HepG2 (cell line): ENCODE measurements at regions not wholly inside any gene's neighbourhood (a gene's known extent, or its start where the extent isn't known, plus 50 kb on each side); places are given as distances from the start of the nearest gene placed in this dataset.

ENCODE experiments used
- ATAC-seq: fragments of 200-7000 bp; cut with Tn5 transposase; 3 replicates; pipeline ENCODE4 v1.9.1; 2020; ENCODE audit warnings: mild to moderate bottlenecking, moderate library complexity
- BruUV-seq: library from RNA; stranded (reverse); fragments of 400-500 nt; replicated peaks from 2 replicates; lab custom pipeline; 2021; lab: Mats Ljungman, UMichigan
- CTCF ChIA-PET: fragments of 300-600 bp; formaldehyde crosslinking; extraction: SDS; loops from one replicate; lab custom pipeline; 2021; ENCODE audit warnings: low total read pairs, inconsistent platforms, low intra/inter-chr PET ratio; lab: Yijun Ruan, JAX
- POLR2A ChIA-PET: fragments of 350-600 bp; sonication (Branson Sonifier 250); formaldehyde crosslinking; loops from one replicate; lab custom pipeline; 2020; ENCODE audit warnings: antibody characterized with exemption, inconsistent platforms; lab: Yijun Ruan, JAX
- DNase-seq: peaks from one replicate; pipeline ENCODE4 v3.0.0-alpha.2; 2015; ENCODE audit warnings: low spot score
- FAIRE-seq: peaks from 3 replicates; lab custom pipeline; 2011; peaks lifted over from hg19 to GRCh38; lab: Jason Lieb, UNC
- H2AFZ ChIP-seq: one replicate; pipeline ENCODE4 v1.6.1; 2011; ENCODE audit warnings: low read length, inconsistent platforms
- H3K27ac ChIP-seq: fragments of 300-600 bp; 3 replicates; pipeline ENCODE4 v1.8.0; 2011; ENCODE audit warnings: mixed run types, mild to moderate bottlenecking, mixed read lengths, low read length, inconsistent platforms; ENCODE audit not compliant: insufficient read depth; ENCODE audit errors: extremely low read length
- H3K27me3 ChIP-seq, 2 experiments: fragments of 200-600 bp in 1 of 2; 2 replicates in 1 of 2; 3 replicates in 1 of 2; pipeline versions ENCODE4 v1.6.0 to v1.8.0; 2011; ENCODE audit warnings: low read length in 2 of 2, mild to moderate bottlenecking in 2 of 2, moderate library complexity in 2 of 2, inconsistent platforms in 1 of 2; ENCODE audit not compliant: insufficient read depth in 2 of 2, control insufficient read depth in 1 of 2
- H3K36me3 ChIP-seq, 2 experiments: fragments of 200-600 bp in 1 of 2; replicated peaks in 1 of 2; 2 replicates in 1 of 2; 3 replicates in 1 of 2; pipeline versions ENCODE4 v1.5.1 to v1.8.0; 2011; ENCODE audit warnings: low read length in 2 of 2, inconsistent platforms in 1 of 2; ENCODE audit not compliant: insufficient read depth in 2 of 2, control insufficient read depth in 1 of 2
- H3K4me1 ChIP-seq: 2 replicates; pipeline ENCODE4 v1.5.1; 2012; ENCODE audit warnings: low read length, inconsistent platforms; ENCODE audit not compliant: insufficient read depth
- H3K4me2 ChIP-seq: 2 replicates; pipeline ENCODE4 v1.6.0; 2011; ENCODE audit warnings: low read depth, low read length, inconsistent platforms
- H3K4me3 ChIP-seq, 3 experiments: fragments of 200-600 bp in 1 of 3; sonication (generic), shearing (Covaris generic) in 1 of 3; replicated peaks in 1 of 3; 2 replicates each; pipeline ENCODE4 v1.5.1; 2011 to 2016; ENCODE audit warnings: low read length in 3 of 3, inconsistent platforms in 2 of 3, low read depth in 2 of 3, mild to moderate bottlenecking in 2 of 3, control low read depth in 1 of 3, mixed read lengths in 1 of 3; ENCODE audit not compliant: insufficient read depth in 1 of 3
- H3K79me2 ChIP-seq: one replicate; pipeline ENCODE4 v1.6.1; 2011; ENCODE audit warnings: low read length, inconsistent platforms; ENCODE audit not compliant: insufficient read depth
- H3K9ac ChIP-seq: 2 replicates; pipeline ENCODE4 v1.6.0; 2011; ENCODE audit warnings: mild to moderate bottlenecking, low read depth, low read length, inconsistent platforms; ENCODE audit not compliant: insufficient read depth
- H3K9me3 ChIP-seq: 2 replicates; pipeline ENCODE4 v1.5.1; 2012; ENCODE audit warnings: mild to moderate bottlenecking, low read length
- H4K20me1 ChIP-seq: 2 replicates; pipeline ENCODE4 v1.6.0; 2011; ENCODE audit warnings: inconsistent platforms, mild to moderate bottlenecking, low read length, moderate library complexity; ENCODE audit not compliant: insufficient read depth
- AKNA ChIP-seq: sonication (generic); formaldehyde crosslinking; IDR thresholded peaks from 2 replicates; pipeline ENCODE4 v1.4.0; 2020; ENCODE audit warnings: missing genetic modification reagents, borderline replicate concordance
- EHMT2 ChIP-seq: fragments of 200-600 bp; sonication (generic); IDR thresholded peaks from 2 replicates; pipeline ENCODE4 v1.7.0; 2017; ENCODE audit warnings: antibody characterized with exemption, low read depth, low read length, borderline replicate concordance
- GABPA ChIP-seq, 2 experiments: IDR thresholded peaks; 2 replicates each; pipeline ENCODE4 v1.6.1; 2011 to 2016; ENCODE audit warnings: low read depth in 2 of 2, low read length in 1 of 2, missing biosample characterization in 1 of 2, missing genetic modification characterization in 1 of 2
- IKZF5 ChIP-seq: IDR thresholded peaks from 2 replicates; pipeline ENCODE4 v1.6.1; 2018; ENCODE audit warnings: missing genetic modification reagents, mild to moderate bottlenecking, missing compliant biosample characterization
- KDM4B ChIP-seq: sonication (generic); formaldehyde crosslinking; IDR thresholded peaks from 2 replicates; pipeline ENCODE4 v1.4.0; 2020; ENCODE audit warnings: missing genetic modification reagents
- KMT2B ChIP-seq: IDR thresholded peaks from 2 replicates; pipeline ENCODE4 v1.6.1; 2016; ENCODE audit warnings: missing genetic modification reagents, missing compliant biosample characterization
- NR3C1 ChIP-seq: sonication (generic); formaldehyde crosslinking; IDR thresholded peaks from 2 replicates; pipeline ENCODE4 v1.4.0; 2020; ENCODE audit warnings: missing genetic modification reagents
- PHF5A ChIP-seq: IDR thresholded peaks from one replicate; pipeline ENCODE4 v1.6.1; 2018; ENCODE audit warnings: low read depth, missing genetic modification reagents; ENCODE audit not compliant: unreplicated experiment
- ZBTB14 ChIP-seq: sonication (generic); formaldehyde crosslinking; IDR thresholded peaks from 2 replicates; pipeline ENCODE4 v1.4.0; 2020; ENCODE audit warnings: missing genetic modification reagents
- ZBTB42 ChIP-seq: sonication (generic); formaldehyde crosslinking; IDR thresholded peaks from 2 replicates; pipeline ENCODE4 v1.5.0; 2020; ENCODE audit warnings: mild to moderate bottlenecking, missing genetic modification reagents
- ZFP37 ChIP-seq: sonication (generic); formaldehyde crosslinking; IDR thresholded peaks from 2 replicates; pipeline ENCODE4 v1.4.0; 2020; ENCODE audit warnings: missing genetic modification reagents, borderline replicate concordance
- ZFP41 ChIP-seq: sonication (generic); formaldehyde crosslinking; IDR thresholded peaks from 2 replicates; pipeline ENCODE4 v1.4.0; 2020; ENCODE audit warnings: mild to moderate bottlenecking, missing genetic modification reagents, borderline replicate concordance
- ZMAT5 ChIP-seq: sonication (generic); formaldehyde crosslinking; IDR thresholded peaks from 2 replicates; pipeline ENCODE4 v1.5.0; 2020; ENCODE audit warnings: mild to moderate bottlenecking, low read depth, missing genetic modification reagents, borderline replicate concordance
- ZNF343 ChIP-seq: sonication (generic); formaldehyde crosslinking; IDR thresholded peaks from 2 replicates; pipeline ENCODE4 v1.4.0; 2020; ENCODE audit warnings: mild to moderate bottlenecking, missing genetic modification reagents
- ZNF564 ChIP-seq: sonication (generic); formaldehyde crosslinking; IDR thresholded peaks from 2 replicates; pipeline ENCODE4 v1.8.1; 2023; ENCODE audit warnings: mild to moderate bottlenecking, missing genetic modification reagents
- ZNF616 ChIP-seq: sonication (generic); formaldehyde crosslinking; IDR thresholded peaks from 2 replicates; pipeline ENCODE4 v1.5.0; 2020; ENCODE audit warnings: low read depth, mild to moderate bottlenecking, missing genetic modification reagents
- ZSCAN22 ChIP-seq: sonication (generic); formaldehyde crosslinking; IDR thresholded peaks from 2 replicates; pipeline ENCODE4 v1.4.0; 2020; ENCODE audit warnings: mild to moderate bottlenecking, missing genetic modification reagents
- WGBS: methylation state at CpG from one replicate; pipeline ENCODE4 v1.1.6; 2017; ENCODE audit warnings: low lambda C conversion rate; 5-methylcytosine and 5-hydroxymethylcytosine counted together
- in situ Hi-C: cut with HindIII; loops from 2 replicates; pipeline ENCODE4 v1.10.0; 2017; ENCODE audit warnings: low pct_unique_long_range_greater_than_20kb; ENCODE audit not compliant: extremely low pct_ligation_motif_present
- intact Hi-C: fragments of 100-400 bp; cut with micrococcal nuclease; formaldehyde crosslinking; loops from one replicate; pipeline ENCODE4 v1.10.0; 2022; ENCODE audit not compliant: unreplicated experiment

- ChIA-PET POLR2A (no interaction called here), CTCF (no interaction called here)
- 100% methylated on average over 2 of the region's 2 CpGs for WGBS
- in situ Hi-C loops (no loop called here), intact Hi-C loops (loop anchor here (10.0 kb wide), 1 partner anchor 312 kb away; no protein-coding TSS in a partner anchor)
- H3K36me3 ChIP-seq = no peaks in the 10 kb centered on the region
- no peak overlapping the region for H3K9ac ChIP-seq
- no peak overlapping the region for H3K4me3 ChIP-seq
- ATAC-seq = no peak
- FAIRE-seq = no peak
- H3K9me3 ChIP-seq = no peaks in the 10 kb centered on the region
- TF ChIP-seq KDM4B (CRISPR knock-in tag) (no peak), ZFP37 (CRISPR knock-in tag) (no peak), PHF5A (CRISPR knock-in tag) (no peak), ZFP41 (CRISPR knock-in tag) (no peak), ZMAT5 (CRISPR knock-in tag) (no peak), AKNA (CRISPR knock-in tag) (no peak), ZSCAN22 (CRISPR knock-in tag) (no peak), EHMT2 (no peak), ZBTB14 (no peak), ZNF616 (CRISPR knock-in tag) (no peak), GABPA (IDR thresholded peaks at IDR 0.05; ENCODE audit: low read depth, low read length) (no peak), GABPA (CRISPR knock-in tag; IDR thresholded peaks at IDR 0.05; ENCODE audit: low read depth) (no peak), IKZF5 (CRISPR knock-in tag) (no peak), ZNF343 (CRISPR knock-in tag) (no peak), NR3C1 (CRISPR knock-in tag) (no peak), ZNF564 (no peak), ZBTB42 (CRISPR knock-in tag) (no peak), KMT2B (CRISPR knock-in tag) (no peak)
- no peaks in the 10 kb centered on the region for H3K27me3 ChIP-seq
- H4K20me1 ChIP-seq = no peaks in the 10 kb centered on the region
- H2AFZ ChIP-seq = no peak overlapping the region
- no peaks in the 10 kb centered on the region for H3K79me2 ChIP-seq
- no TSS peak for BruUV-seq
- no peak overlapping the region for H3K27ac ChIP-seq
- H3K4me1 ChIP-seq = peaks cover 32% of the 10 kb centered on the region
- H3K4me2 ChIP-seq = no peak overlapping the region
- DNase-seq = no peak
Observed at GRCh38 chr10:33796680-33797079, 462.2 kb upstream of the NRP1 start.
